ENCODE measurements at regions not wholly inside any gene's neighbourhood (a gene's known extent, or its start where the extent isn't known, plus 50 kb on each side); places are given as distances from the start of the nearest gene placed in this dataset.

GRCh38 chr22:45094825-45095224 is 68.9 kb upstream of the NUP50 start:
- TF ChIP-seq CTCF (IDR thresholded peaks at IDR 0.05) (no peak), POLR2A (IDR thresholded peaks at IDR 0.05) (no peak), POLR2AphosphoS5 (IDR thresholded peaks at IDR 0.05) (no peak), EP300 (IDR thresholded peaks at IDR 0.05) (no peak)
